GM19193 (cell line): ENCODE measurements at regions not wholly inside any gene's neighbourhood (a gene's known extent, or its start where the extent isn't known, plus 50 kb on each side); places are given as distances from the start of the nearest gene placed in this dataset.

Experiments used
- POLR2A ChIP-seq: IDR thresholded peaks from 4 replicates; pipeline ENCODE4 v1.6.1; 2011; ENCODE audit not compliant: insufficient read depth, insufficient read length; ENCODE audit errors: extremely low read depth

GRCh38 chr3:145843561-145843960, 317.4 kb downstream of the PLOD2 start:
- no peak for TF ChIP-seq POLR2A

DNA sequence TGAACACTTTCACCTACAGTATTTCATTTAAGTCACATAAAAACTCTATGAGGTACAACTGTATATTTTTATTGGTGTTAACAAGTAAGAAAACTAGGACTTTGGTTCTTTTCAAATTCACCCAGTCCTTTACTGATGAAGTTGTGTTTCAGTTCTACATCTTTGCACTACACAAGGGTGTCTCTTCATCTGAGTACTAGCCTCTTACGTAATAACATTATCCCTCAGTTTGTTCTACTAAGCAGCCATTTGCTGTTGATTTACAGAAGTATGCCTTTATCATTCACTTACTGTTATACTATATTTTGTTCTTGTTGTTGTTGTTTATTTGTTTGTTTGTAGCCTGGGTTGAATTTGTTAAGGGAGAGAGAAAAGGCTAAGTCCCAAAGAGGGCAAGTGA, 311.9 kb downstream of the PLOD2 start:
- no peak for TF ChIP-seq POLR2A

DNA sequence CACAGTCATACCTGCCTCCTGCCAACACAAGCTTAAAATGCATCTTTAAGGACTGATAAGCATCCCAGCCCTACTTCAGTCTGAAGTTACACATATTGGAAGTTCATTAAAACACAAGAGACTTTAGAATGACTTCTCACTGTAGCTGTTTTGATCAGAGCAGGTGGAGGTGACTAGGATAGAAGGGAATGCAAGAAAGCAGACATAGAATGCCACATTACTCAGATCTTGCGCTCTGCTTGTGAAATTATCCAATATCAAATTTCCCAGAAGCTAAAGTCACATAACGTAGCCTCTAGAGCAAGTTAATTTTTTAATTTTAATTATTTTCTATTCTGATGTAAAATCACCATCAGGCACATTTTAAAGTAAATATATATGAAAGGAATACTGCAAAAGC, 306.5 kb downstream of the PLOD2 start:
- no peak for TF ChIP-seq POLR2A

DNA sequence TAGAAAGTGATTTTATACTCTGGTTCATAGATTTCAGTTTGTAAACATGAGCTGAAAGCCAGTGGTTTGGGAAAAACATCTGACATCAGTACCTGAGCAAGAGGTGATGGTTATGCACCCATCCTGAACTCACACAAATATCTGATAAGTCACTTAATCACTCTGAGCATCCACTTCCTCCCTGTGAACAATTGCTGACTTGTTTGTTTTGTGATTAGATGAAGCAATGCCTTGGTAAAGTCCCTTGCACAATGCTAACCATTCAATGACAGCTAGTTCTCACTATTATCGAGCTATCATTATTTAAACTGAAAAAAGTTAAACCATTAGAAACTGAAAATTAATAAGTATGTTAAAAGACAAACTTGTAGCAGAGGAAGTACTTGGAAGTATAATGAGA, 303.0 kb downstream of the PLOD2 start:
- no peak for TF ChIP-seq POLR2A

DNA sequence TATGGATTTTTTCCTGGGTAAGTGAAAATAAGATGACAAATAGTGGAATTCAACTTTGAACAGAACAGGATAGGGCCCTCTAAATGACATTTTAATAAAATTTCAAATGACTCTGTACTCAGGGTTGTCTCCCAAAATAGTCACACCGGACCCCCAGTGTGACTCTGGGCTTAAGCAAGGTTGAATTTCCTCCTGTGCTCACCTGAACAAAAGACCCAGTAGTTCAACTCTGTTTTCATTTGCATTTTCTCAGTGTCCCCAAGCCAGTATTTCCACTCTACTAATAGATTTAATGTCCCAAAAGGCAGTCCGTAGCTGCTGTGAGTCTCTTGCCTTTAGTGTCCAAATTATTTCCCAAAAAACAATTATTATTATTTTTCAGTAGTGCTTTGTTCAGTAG, 296.6 kb downstream of the PLOD2 start:
- no peak for TF ChIP-seq POLR2A

GRCh38 chr3:145865399-145866018, 295.5 kb downstream of the PLOD2 start:
- no peak for TF ChIP-seq POLR2A

DNA sequence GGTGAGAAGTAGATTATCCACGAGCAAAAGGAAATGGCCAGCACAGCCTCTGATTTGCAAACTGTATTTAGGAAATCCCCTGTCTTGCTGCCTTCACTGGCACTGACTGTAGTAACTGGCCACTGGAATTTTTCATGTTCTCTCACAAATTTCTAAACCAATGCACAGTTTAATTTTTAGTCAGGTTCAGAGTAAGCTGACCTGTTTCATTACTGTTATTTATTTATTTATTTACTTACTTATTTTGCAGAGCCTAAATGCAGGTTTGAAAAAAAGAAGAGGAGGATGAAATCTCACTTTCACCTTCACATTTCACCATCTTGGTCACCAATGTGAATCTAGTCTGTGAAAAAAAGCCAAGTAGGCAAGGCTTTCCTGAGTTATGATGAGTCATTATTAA, 291.0 kb downstream of the PLOD2 start:
- TF ChIP-seq POLR2A, result no peak

GRCh38 chr3:145882436-145882835, 278.5 kb downstream of the PLOD2 start:
- TF ChIP-seq POLR2A, result no peak

- TF ChIP-seq POLR2A, result no peak
These were observed 271.3 kb downstream of the PLOD2 start for GRCh38 chr3:145889730-145890129.

DNA sequence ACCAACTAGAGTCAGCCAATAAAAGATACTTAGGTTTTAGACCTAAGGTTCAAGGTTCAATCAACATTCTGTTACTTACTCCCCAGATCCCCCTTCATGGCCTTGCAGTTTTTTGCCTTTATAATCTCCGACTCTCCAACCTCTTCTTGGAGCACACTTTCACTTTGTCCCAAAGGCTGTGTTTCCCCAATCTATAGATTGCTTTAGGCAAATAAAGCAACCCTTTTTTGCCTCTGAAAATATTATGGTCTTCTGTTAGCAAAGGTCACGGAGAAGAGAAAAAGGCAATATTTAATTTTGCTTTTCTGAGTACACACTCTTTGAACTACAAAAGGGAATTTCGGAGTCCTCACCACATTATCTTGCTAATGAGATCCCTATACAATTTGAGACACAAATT, 268.1 kb downstream of the PLOD2 start:
- TF ChIP-seq POLR2A, result no peak

DNA sequence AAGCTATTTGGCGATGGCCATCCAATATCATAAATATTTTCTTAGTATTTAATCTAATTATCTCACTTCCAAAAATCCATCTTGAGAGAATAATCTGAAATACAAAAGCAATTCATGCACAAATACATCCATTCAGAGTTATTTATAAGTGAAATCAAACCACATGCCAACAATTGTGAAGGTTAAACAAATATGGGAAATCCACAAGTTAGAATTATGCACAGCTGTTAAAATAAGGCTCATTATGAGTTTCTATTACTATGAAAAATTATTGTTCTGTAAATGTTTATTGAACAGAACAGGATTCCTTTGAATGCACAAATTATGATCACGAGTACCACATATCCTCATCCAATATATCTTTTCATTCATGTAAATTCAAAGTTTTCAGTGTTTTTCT, 267.7 kb downstream of the PLOD2 start:
- TF ChIP-seq POLR2A, result no peak

DNA sequence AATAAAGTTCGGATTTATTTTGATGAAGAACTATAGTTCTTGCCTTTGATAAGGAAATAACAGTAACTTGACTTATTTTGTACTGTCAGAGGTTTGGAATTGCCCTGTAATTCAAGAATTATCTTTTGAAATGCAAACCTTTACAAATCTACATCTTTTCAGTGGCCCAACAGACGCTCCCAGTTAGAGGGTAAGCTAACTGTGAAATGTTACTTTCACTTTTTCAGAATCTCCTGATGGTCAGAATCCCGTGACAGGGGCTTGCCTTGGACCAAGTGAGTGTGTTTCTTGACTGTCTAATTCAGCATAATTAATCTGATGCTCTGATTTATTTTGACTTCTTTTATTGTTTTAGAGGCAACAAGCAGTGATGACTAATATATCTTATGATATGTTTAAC, 262.5 kb downstream of the PLOD2 start:
- TF ChIP-seq POLR2A, result no peak

GRCh38 chr3:145899241-145899640, 261.7 kb downstream of the PLOD2 start:
- no peak for TF ChIP-seq POLR2A

DNA sequence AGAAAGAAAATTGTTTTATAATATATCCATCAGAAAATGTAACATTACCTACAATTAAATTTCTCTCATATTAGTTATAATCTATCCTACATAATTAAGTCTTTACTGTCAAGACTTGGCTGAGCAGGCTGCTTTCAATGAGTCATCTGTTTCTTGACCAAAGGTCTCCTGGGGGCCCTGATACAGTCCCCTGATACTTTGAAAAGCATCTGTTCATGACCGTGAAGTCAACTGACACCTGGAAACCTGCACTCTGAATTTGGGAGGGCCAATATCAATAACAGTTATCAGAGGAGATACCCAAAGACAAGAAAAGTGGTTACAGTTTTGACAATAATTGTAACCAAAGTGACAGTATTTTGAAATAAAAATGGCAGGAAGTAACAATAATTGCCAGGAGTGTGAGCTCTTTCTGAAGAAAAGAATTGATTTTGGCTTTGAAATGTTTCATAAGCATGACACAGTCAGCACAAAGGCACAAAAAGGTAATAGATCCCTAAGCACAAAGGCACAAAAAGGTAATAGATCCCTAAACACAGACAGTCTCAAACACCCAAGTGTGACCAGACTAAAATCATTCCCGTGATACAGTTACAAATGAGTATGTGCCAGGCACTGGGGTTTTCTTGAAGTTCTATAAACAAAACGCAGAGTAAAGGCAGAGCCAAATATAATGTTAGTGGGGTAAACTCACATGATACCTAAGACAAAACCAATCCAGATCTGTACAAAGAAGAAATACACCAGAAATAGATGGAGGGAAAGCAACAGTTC, 260.7 kb downstream of the PLOD2 start:
- no peak for TF ChIP-seq POLR2A

DNA sequence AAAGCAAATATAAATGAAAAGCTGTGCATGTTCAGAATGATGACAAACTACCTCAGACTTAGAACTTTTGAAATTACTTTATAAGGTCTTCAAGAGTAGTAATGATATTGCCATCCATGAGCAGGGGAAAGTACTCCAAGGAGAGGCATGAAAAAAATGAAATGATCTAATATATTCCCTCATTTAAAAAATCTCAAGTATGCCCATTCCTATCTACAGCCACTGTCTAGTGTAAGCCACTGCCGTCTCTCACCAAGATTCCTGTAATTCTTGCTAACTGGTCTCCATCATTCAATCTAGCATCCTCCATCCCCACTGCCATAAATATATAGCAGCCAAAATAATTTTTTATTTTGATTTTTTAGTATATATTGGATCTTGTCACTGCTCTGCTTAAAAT, 258.8 kb downstream of the PLOD2 start:
- no peak for TF ChIP-seq POLR2A

DNA sequence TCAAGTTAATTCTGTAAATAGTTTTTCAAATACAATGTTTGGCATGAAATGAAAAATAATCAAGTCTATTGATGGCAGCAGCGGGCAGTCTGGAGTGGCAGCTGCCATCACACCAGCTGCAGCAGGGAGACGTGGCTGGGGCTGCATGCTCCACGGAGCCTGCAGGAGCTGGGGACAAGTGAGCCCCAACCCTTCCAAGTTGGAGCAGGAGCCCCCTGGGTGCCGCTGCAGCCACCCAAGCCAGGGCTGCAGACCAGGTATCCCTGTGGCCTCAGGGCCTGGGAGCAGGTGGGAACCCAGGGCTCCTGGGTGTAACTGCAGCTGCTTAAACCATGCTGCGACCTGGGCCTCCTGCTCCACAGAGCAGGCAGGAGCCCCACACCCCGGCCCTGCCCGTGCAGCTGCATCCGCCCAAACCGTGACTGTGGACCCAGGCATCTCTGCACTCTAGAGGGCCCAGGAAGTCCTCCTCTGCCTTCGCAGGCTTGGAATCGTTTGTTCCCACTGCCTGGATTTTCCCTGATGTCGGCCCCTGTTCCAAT, 257.4 kb downstream of the PLOD2 start:
- TF ChIP-seq POLR2A, result no peak
